Omental fat pad (tissue), 3 donors: ENCODE measurements at regions not wholly inside any gene's neighbourhood (a gene's known extent, or its start where the extent isn't known, plus 50 kb on each side); places are given as distances from the start of the nearest gene placed in this dataset.

Experiments
- ATAC-seq: fragments of 150-250 bp; one replicate; pipeline ENCODE4 v1.9.1; 2016; ENCODE audit warnings: mild to moderate bottlenecking, moderate library complexity; ENCODE audit not compliant: low FRiP score
- DNase-seq: peaks from one replicate; pipeline ENCODE4 v3.0.0-alpha.2; 2019; ENCODE audit warnings: low spot score
- CTCF ChIP-seq, 3 donors: fragments of 450-650 bp; IDR thresholded peaks; one replicate each; pipeline ENCODE4 v1.5.1; 2016 to 2017; ENCODE audit warnings: antibody characterized with exemption in 3 of 3, mild to moderate bottlenecking in 3 of 3, moderate library complexity in 2 of 3

- no peak for ATAC-seq
- no peak for DNase-seq
- no peak for TF ChIP-seq CTCF (IDR thresholded peaks at IDR 0.05)
Measured at GRCh38 chr2:234711308-234711707, 214.4 kb upstream of the ARL4C start.

- no peak for TF ChIP-seq CTCF (IDR thresholded peaks at IDR 0.05)
- DNase-seq (no peak), ATAC-seq (no peak)
Measured at GRCh38 chr2:234710587-234710986, 213.7 kb upstream of the ARL4C start.

- no peak for ATAC-seq
Measured at GRCh38 chr2:234710066-234710465, 213.2 kb upstream of the ARL4C start.

GRCh38 chr2:234708717-234709116, 211.8 kb upstream of the ARL4C start:
- no peak for TF ChIP-seq CTCF (IDR thresholded peaks at IDR 0.05)
- ATAC-seq (no peak), DNase-seq (no peak)

More at GRCh38 chr2:234710066-234710465, 213.2 kb upstream of the ARL4C start:
- TF ChIP-seq CTCF (IDR thresholded peaks at IDR 0.05): no peak
- DNase-seq: no peak

GRCh38 chr2:234708091-234708683, 211.3 kb upstream of the ARL4C start:
- DNase-seq (no peak), ATAC-seq (no peak)
- TF ChIP-seq CTCF (IDR thresholded peaks at IDR 0.05): no peak

- ATAC-seq: no peak
- TF ChIP-seq CTCF (IDR thresholded peaks at IDR 0.05): no peak
- DNase-seq: no peak
Measured at GRCh38 chr2:234706086-234706485, 209.2 kb upstream of the ARL4C start.

GRCh38 chr2:234705108-234705507, 208.2 kb upstream of the ARL4C start:
- no peak for ATAC-seq
- DNase-seq: no peak
- TF ChIP-seq CTCF (IDR thresholded peaks at IDR 0.05): no peak
